Ecto neural progenitor cell (in vitro differentiated cells): ENCODE measurements at regions not wholly inside any gene's neighbourhood (a gene's known extent, or its start where the extent isn't known, plus 50 kb on each side); places are given as distances from the start of the nearest gene placed in this dataset.
"Not testable (repeated sequence)": the region's sequence is repeated elsewhere in the genome, so short reads cannot be mapped to it uniquely, and the experiment has no call there.

Experiments
- DNase-seq: peaks from one replicate; pipeline ENCODE4 v3.0.0-alpha.2; 2018; ENCODE audit warnings: low spot score

DNA sequence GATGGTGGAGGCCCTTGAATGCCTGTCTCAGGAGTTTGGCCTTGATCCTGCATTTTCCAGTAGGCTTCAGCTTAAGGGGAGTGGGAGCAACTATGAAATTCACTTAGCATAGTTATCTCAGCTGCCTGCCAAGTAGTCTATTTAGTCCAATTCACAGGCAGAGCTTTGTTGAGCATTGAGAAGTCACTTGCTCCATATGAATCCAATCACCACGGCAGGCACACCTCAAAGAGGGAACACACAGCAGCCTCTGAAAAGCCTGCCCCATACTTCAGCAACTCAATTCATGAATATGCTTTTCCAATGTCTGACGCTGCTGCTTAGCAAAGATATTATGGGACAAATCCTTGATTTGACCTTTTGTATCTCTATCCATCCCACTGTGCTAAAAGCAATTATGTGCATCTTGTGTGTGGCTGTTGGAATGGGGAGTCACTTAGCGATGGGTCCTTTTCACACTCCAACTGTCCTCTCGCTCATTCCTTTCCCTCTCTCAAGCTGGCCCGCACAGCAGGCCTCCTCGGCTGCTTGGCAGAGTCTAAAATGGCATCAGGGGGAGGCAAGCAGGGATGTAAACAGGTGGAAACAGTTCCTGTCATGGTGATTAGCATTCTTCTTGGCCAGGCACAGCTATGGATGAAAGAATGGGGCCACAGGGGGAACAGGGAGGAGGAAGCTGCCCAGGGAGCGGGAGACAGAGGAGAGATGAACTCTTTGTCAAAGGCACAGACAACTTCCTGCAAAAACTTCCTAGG lies 56.0 kb upstream of the LRPPRC start:
- DNase-seq = peak; percentile 48

GRCh38 chr2:44052584-44052983 lies 56.8 kb upstream of the LRPPRC start:
- no peak for DNase-seq

DNA sequence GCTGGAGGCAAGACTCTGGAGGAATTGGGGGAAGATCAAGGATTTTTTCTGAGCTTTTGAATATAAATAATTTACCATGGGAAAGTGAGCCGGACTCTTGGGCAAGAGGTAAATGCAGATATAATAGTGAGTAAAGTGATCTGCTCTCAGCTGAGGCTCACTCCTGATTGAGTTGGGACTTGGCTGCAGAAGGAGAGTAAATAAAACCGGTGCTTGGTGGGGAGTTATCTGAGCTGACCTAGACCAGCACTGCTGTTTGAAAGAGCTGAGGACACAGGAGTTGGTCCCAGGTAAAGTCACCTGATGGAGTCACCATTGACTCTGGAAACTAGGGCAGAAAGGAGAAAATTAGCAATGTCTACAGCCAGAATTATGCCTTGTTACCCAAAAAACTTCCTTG lies 57.3 kb upstream of the LRPPRC start:
- DNase-seq = no peak

- no peak for DNase-seq
These were observed 57.7 kb upstream of the LRPPRC start for GRCh38 chr2:44053456-44053855.

DNA sequence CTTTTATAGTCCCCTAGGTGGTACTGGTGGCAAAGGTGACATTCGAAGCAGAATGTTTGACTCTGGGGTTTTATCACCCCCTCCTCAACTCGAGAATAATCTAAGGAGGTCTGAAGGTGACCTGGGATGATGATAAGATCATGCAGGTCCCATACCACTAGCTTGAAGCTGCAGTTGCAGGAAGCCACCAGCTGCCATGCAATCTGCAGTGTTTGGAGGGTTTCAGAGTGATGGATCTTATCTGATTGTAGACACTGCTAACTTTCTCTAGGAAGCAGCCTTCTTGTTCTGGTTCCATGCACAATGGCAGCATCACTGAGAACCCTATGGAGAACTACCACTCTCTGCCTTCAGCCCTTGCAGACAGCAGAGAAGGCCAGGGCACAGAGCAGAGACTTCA lies 59.4 kb upstream of the LRPPRC start:
- DNase-seq = no peak

- no peak for DNase-seq
These were observed 59.9 kb upstream of the LRPPRC start for GRCh38 chr2:44055664-44056063.

DNA sequence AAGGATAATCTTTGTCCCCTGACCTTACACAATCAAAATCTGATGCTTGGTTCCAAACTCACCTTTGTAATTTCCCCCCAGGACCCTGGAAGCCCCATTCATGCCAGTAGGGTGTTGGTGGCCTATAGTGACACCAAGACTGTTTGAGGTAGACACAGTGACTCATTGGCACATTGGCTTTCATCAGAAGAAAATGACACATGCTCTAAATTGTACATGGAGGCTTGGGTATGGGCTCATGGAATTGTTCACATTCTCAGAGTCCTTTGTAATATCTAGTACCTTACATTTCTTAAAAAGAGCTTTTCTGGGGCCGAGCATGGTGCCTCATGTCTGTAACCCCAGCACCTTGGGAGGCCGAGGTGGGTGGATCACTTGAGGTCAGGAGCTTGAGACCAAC lies 61.2 kb upstream of the LRPPRC start:
- DNase-seq = no peak

- DNase-seq = not testable (repeated sequence)
These were observed 64.5 kb upstream of the LRPPRC start for GRCh38 chr2:44060286-44060685.

- no peak for DNase-seq
These were observed 65.2 kb upstream of the LRPPRC start for GRCh38 chr2:44060990-44061389.

DNA sequence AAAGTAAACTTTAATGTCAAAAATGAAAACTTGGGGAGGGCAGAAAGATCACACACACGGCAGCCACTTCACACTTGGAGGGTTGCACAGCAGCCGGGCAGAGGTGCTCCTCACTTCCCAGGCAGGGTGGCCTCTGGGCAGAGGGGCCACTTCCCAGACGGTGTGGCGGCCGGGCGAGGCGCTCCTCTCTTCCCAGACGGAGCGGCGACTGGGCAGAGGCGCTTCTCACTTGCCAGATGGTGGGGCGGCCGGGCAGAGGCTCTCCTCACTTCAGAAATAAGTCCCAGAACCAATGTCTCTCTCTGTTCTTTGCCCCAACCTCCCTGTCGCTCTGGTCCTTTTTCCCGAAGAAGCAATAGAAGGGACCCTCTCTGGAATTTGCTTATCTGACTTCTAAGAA lies 65.7 kb upstream of the LRPPRC start:
- no peak for DNase-seq

GRCh38 chr2:44061876-44062275 lies 66.1 kb upstream of the LRPPRC start:
- DNase-seq = no peak

- DNase-seq = no peak
These were observed 67.2 kb upstream of the LRPPRC start for GRCh38 chr2:44063033-44063432.

DNA sequence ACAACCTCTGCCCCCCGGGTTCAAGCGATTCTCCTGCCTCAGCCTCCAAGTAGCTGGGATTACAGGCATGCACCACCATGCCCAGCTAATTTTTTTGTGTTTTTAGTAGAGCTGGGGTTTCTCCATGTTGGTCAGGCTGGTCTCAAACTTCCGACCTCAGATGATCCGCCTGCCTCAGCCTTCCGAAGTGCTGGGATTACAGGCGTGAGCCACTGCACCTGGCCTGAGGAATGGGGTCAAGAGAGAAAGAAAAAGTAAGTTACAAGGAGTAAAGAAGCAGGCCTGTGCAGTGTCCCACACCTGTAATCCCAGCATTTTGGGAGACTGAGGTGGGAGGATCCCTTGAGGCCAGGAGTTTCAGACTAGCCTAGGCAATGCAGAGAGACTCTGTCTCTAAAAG lies 68.5 kb upstream of the LRPPRC start:
- DNase-seq = not testable (repeated sequence)

GRCh38 chr2:44067012-44067790 lies 71.4 kb upstream of the LRPPRC start:
- not testable (repeated sequence) for DNase-seq

DNA sequence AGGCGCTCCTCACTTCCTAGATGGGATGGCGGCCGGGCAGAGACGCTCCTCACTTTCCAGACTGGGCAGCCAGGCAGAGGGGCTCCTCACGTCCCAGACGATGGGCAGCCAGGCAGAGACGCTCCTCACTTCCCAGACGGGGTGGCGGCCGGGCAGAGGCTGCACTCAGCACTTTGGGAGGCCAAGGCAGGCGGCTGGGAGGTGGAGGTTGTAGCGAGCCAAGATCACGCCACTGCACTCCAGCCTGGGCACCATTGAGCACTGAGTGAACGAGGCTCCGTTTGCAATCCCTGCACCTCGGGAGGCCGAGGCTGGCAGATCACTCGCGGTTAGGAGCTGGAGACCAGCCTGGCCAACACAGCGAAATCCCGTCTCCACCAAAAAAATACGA lies 72.0 kb upstream of the LRPPRC start:
- not testable (repeated sequence) for DNase-seq

DNA sequence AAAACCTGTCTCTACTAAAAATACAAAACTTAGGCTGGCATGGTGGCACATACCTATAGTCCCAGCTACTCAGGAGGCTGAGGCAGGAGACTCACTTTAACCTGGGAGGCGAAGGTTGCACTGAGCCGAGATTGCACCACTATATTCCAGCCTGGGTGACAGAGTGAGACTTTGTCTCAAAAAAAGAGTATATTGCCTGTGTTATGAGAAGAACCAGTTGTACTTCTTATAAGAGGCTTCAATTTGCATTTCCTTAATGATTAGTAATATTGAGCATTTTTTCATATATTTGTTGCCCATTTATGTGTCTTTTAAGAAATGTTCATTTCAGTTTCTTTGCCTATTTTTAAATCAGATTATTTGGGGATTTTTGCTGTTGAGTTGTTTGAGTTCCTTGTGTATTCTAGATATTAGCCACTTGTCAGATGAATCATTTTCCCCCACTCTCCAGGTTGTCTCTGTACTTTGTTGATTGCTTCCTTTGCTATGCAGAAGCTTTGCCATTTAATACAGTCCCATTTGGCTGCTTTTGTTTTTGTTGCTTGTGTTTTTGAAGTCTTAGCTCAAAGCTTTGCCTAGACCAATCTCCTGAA lies 75.8 kb upstream of the LRPPRC start:
- no peak for DNase-seq

GRCh38 chr2:44073667-44074066 lies 77.9 kb upstream of the LRPPRC start:
- not testable (repeated sequence) for DNase-seq

DNA sequence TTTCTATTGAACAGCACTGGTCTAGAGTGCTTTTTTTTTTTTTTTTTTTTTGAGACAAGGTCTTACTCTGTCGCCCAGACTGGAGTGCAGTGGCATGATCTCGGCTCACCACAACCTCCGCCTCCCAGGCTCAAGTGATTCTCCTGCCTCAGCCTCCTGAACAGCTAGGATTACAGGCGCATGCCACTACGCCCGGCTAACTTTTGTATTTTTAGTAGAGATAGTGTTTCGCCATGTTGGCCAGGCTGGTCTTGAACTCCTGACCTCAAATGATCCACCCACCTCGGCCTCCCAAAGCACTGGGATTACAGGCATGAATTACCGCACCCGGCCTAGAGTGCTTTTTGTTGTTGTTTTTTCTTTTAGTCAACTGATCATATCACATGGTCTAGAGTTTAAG lies 79.0 kb upstream of the LRPPRC start:
- DNase-seq = not testable (repeated sequence)

DNA sequence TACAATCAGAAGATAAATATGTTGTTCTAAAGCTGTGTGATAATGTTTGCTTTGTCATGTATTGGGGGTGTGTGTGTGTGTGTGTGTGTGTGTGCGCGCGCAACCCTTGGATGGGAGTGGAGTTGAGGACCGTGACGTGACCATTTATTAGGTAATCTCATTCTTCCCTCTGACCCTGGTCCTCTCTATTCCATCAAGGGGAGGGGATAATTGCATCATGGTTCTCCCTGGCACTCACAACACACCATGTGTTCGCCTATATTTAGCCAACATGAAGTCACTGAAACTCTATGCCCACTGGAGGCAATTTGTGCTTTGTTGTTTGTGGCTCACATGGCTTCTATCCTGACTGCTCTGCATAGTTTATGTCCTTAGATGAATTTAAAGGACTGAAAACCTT lies 79.8 kb upstream of the LRPPRC start:
- no peak for DNase-seq

DNA sequence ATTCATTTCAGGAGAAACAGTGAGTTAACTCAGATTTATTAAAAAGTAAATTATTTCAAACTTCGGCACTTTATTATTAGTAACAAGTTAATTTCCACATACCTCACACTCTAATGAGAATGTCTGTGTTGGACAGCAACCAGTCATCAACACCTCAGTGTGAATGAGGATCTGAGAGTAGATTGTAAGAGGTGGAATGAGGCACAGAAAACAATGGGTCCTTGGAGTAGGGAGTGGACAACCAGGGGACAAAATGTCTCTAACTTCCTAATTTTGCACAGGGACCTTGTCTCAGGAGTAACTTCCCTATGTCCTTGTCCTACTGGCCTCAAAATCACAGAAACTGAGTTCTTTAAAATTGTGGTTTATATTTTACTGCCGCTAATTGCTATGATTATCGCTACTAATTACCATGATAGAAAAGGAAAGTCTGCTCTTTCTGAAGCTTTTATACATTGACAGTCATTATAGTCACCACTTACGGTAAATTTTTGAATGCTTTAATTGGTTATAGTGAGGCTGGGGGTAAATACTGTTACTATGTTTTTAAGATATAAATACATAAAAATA lies 82.2 kb upstream of the LRPPRC start:
- DNase-seq = no peak

- no peak for DNase-seq
These were observed 83.9 kb upstream of the LRPPRC start for GRCh38 chr2:44079686-44080085.

- DNase-seq = no peak
These were observed 85.6 kb upstream of the PPM1B start for GRCh38 chr2:44083054-44083453.

DNA sequence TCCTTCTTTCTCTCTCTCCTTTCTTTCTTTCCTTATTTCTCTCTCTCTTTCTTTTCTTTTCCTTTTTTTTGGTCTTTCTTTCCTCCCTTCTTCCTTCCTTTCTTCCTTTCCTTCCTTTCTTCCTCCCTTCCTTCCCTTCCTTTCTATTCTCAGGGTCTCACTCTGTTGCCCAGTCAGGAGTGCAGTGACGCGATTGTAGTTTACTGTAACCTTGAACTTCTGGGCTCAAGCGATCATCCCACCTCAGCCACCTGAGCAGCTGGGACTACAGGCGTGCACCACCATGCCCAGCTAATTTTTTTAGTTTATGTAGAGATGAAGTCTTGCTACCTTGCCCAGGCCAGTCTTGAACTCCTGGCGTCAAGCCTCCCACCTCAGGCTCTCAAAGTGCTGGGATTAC lies 83.8 kb upstream of the PPM1B start:
- no peak for DNase-seq
